Thoracic aorta (tissue), 2 donors: ENCODE measurements at regions not wholly inside any gene's neighbourhood (a gene's known extent, or its start where the extent isn't known, plus 50 kb on each side); places are given as distances from the start of the nearest gene placed in this dataset.

ENCODE experiments used
- ATAC-seq: fragments of 150-250 bp; one replicate; pipeline ENCODE4 v1.8.0; 2017; ENCODE audit warnings: low read depth; ENCODE audit not compliant: insufficient number of reproducible peaks, low FRiP score
- DNase-seq: peaks from one replicate; pipeline ENCODE4 v3.0.0-alpha.2; 2020; ENCODE audit warnings: low spot score
- H3K27ac ChIP-seq, 2 donors: fragments of 200-600 bp; sonication (generic); 1 replicate in 1 of 2; 2 replicates in 1 of 2; pipeline ENCODE4 v1.5.1; 2016; ENCODE audit warnings: mild to moderate bottlenecking in 2 of 2, moderate library complexity in 2 of 2
- H3K27me3 ChIP-seq: fragments of 200-600 bp; sonication (generic); replicated peaks from 2 replicates; pipeline ENCODE4 v1.6.0; 2016; ENCODE audit warnings: mild to moderate bottlenecking; ENCODE audit not compliant: insufficient read depth
- H3K36me3 ChIP-seq: fragments of 200-600 bp; sonication (generic); one replicate; pipeline ENCODE4 v1.5.1; 2016
- H3K4me1 ChIP-seq, 2 donors: fragments of 200-600 bp; sonication (generic); 1 replicate in 1 of 2; 2 replicates in 1 of 2; pipeline versions ENCODE4 v1.5.1 to v1.6.0; 2016; ENCODE audit warnings: low read depth in 2 of 2, mild to moderate bottlenecking in 1 of 2; ENCODE audit not compliant: control insufficient read depth in 1 of 2
- H3K4me3 ChIP-seq: fragments of 200-600 bp; sonication (generic); 2 replicates; pipeline ENCODE4 v1.5.1; 2016; ENCODE audit warnings: mild to moderate bottlenecking
- H3K9me3 ChIP-seq: fragments of 200-600 bp; sonication (generic); 2 replicates; pipeline ENCODE4 v1.5.1; 2016
- TF ChIP-seq, protein P1 (sequence below): fragments of 200-600 bp; sonication (generic); IDR thresholded peaks from one replicate; pipeline ENCODE4 v1.5.1; 2019; ENCODE audit warnings: antibody characterized with exemption

DNA sequence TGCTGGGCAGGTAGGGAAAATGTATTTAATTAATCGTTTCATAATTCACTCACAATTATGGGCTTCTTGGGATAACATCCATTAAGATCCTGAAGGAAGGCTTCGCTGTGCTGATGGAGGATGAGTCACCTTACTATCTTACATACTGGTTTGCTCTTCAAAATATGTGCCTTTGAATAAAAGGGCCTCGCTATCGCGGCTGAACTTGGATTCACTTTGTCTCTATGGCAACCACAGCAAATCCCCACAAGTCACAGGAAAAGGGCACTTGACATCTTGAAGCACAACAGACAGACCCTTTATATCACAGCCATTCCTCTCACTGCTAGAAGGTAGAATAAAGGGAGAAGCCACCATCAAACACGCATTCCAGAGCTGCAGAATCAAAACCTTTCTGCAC lies 141.3 kb upstream of the MYLIP start:
- no peaks in the 10 kb centered on the region for H3K4me1 ChIP-seq
- DNase-seq (no peak), ATAC-seq (no peak)
- no peaks in the 10 kb centered on the region for H3K36me3 ChIP-seq
- H3K9me3 ChIP-seq: no peaks in the 10 kb centered on the region
- no peaks in the 10 kb centered on the region for H3K27me3 ChIP-seq
- TF ChIP-seq, protein P1, sequence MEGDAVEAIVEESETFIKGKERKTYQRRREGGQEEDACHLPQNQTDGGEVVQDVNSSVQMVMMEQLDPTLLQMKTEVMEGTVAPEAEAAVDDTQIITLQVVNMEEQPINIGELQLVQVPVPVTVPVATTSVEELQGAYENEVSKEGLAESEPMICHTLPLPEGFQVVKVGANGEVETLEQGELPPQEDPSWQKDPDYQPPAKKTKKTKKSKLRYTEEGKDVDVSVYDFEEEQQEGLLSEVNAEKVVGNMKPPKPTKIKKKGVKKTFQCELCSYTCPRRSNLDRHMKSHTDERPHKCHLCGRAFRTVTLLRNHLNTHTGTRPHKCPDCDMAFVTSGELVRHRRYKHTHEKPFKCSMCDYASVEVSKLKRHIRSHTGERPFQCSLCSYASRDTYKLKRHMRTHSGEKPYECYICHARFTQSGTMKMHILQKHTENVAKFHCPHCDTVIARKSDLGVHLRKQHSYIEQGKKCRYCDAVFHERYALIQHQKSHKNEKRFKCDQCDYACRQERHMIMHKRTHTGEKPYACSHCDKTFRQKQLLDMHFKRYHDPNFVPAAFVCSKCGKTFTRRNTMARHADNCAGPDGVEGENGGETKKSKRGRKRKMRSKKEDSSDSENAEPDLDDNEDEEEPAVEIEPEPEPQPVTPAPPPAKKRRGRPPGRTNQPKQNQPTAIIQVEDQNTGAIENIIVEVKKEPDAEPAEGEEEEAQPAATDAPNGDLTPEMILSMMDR: no peak
- H3K27ac ChIP-seq: no peak overlapping the region
- H3K4me3 ChIP-seq: no peak overlapping the region

DNA sequence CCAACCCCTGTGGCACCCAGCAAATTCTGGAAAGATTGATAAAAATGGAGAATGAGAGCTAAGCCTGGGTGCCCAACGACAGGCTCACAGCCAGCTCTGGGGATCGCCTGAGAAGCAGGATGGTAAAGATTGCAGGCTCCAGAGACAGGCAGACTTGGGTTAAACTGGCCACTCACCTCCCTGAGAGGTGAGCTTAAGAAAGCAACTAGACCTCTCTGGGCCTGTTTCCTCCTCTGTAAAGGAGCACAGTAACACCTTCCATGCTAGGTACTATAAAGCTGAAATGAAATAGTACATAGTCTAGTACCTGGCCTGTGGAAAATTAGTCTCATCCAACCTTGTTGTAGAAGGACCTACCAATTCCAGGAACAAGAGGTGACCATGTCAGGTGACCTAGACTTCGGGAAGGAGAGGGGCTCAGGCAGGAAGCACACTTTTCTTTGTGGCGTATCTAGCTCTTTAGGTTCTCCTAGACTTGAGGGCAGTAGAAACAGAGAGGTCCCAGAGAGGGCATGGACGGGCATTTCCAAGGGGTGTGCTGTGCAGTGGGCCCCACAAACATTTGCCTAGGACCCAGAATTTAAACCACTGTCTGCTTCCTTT lies 142.8 kb upstream of the MYLIP start:
- ATAC-seq (no peak), DNase-seq (no peak)
- Histone ChIP-seq H3K36me3 (no peaks in the 10 kb centered on the region), H3K4me3 (no peak overlapping the region), H3K9me3 (no peaks in the 10 kb centered on the region), H3K27me3 (no peaks in the 10 kb centered on the region), H3K27ac (no peak overlapping the region), H3K4me1 (no peaks in the 10 kb centered on the region)
- TF ChIP-seq, protein P1: no peak

- no peak overlapping the region for H3K27ac ChIP-seq
- ATAC-seq (no peak), DNase-seq (no peak)
- H3K27me3 ChIP-seq: no peaks in the 10 kb centered on the region
- H3K4me3 ChIP-seq: no peak overlapping the region
- no peaks in the 10 kb centered on the region for H3K36me3 ChIP-seq
- no peaks in the 10 kb centered on the region for H3K4me1 ChIP-seq
- TF ChIP-seq, protein P1: no peak
- no peaks in the 10 kb centered on the region for H3K9me3 ChIP-seq
These were observed 143.4 kb upstream of the MYLIP start for GRCh38 chr6:15985379-15985959.

- no peak for DNase-seq
- ATAC-seq: no peak
- Histone ChIP-seq H3K9me3 (no peaks in the 10 kb centered on the region), H3K4me3 (no peak overlapping the region), H3K4me1 (peaks cover 0 to 2% of the 10 kb centered on the region in 2 donors), H3K27me3 (no peaks in the 10 kb centered on the region), H3K36me3 (no peaks in the 10 kb centered on the region), H3K27ac (no peak overlapping the region)
- TF ChIP-seq, protein P1: no peak
These were observed 146.9 kb upstream of the MYLIP start for GRCh38 chr6:15981956-15982355.

GRCh38 chr6:15980801-15981200 lies 148.1 kb upstream of the MYLIP start:
- peaks cover 0 to 11% of the 10 kb centered on the region in 2 donors for H3K4me1 ChIP-seq
- no peaks in the 10 kb centered on the region for H3K27me3 ChIP-seq
- H3K27ac ChIP-seq: no peak overlapping the region
- H3K4me3 ChIP-seq: no peak overlapping the region
- TF ChIP-seq, protein P1: no peak
- ATAC-seq (no peak), DNase-seq (no peak)
- no peaks in the 10 kb centered on the region for H3K9me3 ChIP-seq
- H3K36me3 ChIP-seq: no peaks in the 10 kb centered on the region
